Activated gamma-delta T cell treated with Interleukin-2 at 50 U/mL for 16 hours (primary cell): ENCODE measurements at regions not wholly inside any gene's neighbourhood (a gene's known extent, or its start where the extent isn't known, plus 50 kb on each side); places are given as distances from the start of the nearest gene placed in this dataset.

Source experiments
- DNase-seq: peaks from one replicate; pipeline ENCODE4 v3.0.0-alpha.2; 2020

DNA sequence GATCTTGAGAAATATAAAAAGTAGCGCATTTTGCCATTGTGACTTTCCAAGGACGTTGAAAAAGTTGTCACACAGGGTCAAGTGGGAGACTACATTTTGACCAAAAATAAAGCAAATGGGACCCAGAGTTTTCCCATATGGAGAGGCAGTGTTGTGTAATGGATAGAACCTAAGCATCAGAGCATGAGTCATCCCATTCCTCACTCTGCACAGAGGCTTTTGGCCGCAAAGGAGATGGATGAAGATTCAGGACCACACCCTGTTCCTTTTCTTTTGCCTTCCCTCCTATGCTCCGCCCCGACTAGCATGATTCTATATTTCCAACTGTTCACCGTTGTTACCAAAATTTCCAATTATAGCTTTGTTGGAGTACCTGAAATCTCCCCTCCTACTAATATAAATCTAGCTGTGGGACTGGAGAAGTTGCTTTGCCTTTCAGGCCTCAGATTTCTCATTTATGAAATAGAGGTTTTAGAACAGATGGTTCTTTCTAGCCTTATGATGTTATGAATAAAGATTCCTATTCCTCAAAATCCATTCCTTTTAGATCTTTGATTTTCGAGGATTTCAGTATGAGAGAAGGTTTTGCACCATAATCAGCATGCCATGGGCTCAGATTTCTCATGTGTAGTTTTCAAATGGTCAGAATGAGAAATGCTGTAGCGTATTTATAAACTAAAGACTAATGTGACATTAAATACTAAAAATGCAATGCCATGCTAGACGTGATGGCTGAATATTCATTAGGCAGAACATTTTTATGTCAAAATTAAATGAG lies 921.9 kb upstream of the TENM4 start:
- no peak for DNase-seq

DNA sequence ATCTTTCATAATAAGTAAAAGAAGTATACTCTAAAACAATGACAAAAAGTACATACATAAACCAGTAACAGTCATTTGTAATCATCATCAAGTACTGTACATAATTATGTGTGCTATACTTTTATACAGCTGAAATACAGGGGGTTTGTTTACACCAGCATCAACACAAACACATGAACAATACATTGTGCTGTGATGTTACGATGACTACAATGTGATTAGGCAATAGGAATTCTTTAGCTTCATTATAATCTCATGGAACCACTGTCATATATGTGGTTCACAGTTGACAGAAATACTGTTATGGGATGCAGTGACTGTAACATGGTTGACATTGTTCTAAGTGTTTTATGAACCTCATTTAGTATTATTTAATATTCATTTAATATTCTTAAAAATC lies 914.4 kb upstream of the TENM4 start:
- DNase-seq = no peak

DNA sequence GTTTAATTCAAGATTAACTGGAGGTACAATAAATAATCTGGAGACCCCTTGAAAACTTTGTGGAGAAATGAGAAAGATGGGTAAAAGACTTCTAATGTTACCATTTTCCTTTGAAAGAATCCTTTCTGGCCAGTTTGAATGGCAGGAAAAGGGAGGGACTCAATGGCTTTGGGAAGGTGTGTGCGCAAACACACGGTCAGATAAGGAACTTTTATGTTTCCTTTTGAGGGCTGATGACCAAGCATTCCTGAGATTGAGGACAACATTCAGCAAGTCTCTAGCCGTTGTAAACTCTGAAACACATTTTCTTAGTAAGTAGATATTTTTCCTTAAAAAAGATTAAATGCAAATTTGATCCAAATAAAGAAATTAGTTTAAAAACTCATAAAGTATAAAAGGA lies 909.7 kb upstream of the TENM4 start:
- no peak for DNase-seq

DNA sequence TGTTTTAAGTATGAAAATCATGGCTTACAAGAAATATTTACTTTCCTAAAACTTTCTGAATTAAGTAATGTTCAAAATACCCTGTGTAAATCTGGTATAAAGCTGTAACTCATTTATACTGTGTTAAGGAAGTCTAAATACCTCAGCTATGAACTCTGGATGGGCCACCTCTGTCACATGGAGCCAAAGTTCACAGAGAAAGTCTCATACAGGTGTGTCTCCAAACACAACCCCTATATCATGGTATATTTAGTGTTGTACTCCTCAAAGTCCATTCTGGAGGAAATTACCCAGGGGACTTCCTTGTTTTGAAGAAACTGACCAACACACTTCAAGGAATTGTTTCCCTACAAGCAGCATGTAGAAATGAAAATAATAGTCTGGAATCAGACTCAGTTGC lies 909.2 kb upstream of the TENM4 start:
- DNase-seq = no peak

GRCh38 chr11:80346353-80347059 lies 905.7 kb upstream of the TENM4 start:
- no peak for DNase-seq

GRCh38 chr11:80343436-80343835 lies 902.6 kb upstream of the TENM4 start:
- no peak for DNase-seq

DNA sequence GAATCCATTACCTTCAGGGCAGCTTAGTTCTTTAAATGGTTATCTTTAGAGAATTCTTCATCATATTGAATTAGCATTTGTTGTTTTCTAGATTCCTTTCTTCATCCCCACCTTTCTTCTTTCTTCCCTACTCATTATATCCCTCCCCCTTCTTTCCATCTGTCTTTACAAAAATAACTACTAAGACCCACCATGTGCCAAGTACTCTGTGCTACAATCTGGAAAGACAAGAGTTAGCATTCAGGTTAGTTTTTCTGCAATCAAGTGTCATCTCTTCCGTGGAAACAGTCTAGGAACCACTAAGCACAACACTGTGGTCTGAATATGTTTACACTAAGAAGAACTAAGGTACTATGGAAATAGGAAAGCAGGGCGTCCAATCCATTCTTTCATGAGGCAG lies 897.4 kb upstream of the TENM4 start:
- DNase-seq = no peak

- DNase-seq = no peak
Observed at GRCh38 chr11:80331694-80332093, 890.9 kb upstream of the TENM4 start.

- no peak for DNase-seq
Observed at GRCh38 chr11:80330264-80330663, 889.4 kb upstream of the TENM4 start.

DNA sequence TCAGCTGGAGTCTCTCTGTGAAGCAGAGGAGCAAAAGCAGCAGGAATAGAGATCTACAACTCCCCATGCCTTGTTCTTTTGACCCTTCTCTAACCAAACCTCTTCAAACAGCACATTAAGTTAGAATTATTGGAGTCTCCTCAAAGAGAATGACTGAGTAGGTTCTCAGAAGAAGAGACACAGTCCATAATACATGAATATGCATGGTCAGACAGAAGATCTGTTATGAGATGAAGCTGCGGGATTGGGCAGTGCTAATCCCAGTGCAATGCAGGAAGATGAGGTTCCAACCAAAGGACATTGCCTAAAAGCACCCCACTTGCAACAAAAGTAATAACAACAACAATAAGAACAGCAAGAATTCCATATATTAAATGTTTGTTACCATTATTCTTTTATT lies 887.9 kb upstream of the TENM4 start:
- DNase-seq = no peak

GRCh38 chr11:80327956-80328614 lies 887.3 kb upstream of the TENM4 start:
- DNase-seq = no peak

GRCh38 chr11:80321786-80322185 lies 881.0 kb upstream of the TENM4 start:
- no peak for DNase-seq

- DNase-seq = no peak
Observed at GRCh38 chr11:80320765-80321164, 879.9 kb upstream of the TENM4 start.

DNA sequence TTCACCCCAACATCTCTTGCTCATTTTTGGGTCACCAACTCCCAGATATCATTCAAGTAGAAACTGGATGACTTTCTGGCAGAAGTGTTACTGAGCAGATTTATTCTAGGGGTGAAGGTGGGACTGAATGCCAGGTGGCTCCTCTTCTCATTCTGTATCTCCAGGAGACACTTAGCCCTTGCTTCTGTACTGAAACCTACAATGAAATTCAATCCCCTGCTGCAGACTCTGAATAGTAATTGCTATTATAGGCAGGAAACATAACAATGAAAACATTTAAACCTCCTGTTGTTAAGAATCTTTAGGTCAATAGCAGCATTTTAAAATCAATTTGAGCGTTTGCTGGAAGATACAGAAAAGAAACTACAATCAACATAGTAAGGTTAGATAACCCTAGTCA lies 879.4 kb upstream of the TENM4 start:
- no peak for DNase-seq

DNA sequence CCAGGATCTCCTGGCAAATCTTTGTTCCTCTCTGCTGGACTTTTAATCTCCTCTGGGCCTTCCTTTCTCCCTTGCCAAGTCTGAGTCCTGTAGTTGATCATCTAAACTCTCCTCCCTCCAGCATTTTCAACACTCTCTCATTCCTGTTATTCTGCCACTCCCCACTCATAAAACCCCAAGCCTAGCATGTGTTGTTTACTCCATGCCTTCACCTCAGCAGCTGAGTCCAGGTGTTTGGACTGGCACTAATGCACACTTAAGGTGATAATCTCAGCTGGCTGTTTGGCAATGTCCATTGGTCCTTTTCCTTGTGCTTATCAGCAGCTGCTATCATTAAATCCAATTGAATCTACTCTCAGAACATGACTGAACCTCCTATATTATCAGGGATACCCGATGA lies 876.8 kb upstream of the TENM4 start:
- DNase-seq = no peak

DNA sequence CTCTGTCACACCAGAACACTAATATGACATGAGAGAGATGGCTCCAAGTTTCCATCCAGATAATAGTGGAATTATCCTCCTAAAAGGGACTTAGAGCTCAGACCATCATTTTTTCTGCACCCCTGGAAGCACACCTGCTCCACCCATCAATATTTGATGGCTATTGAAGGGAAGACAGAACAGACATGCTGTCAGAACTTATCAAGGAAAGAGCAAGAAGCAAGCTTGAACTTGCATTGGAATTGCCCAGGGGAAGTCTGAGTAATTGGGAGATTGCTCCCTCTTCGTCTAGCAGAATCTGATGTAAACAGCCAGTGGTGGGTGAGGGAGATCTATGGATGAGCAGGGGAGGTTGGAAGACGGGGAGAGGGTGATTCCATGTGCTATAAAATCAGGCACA lies 874.4 kb upstream of the TENM4 start:
- no peak for DNase-seq

- DNase-seq = no peak
Observed at GRCh38 chr11:80309301-80309700, 868.5 kb upstream of the TENM4 start.

- DNase-seq = no peak
Observed at GRCh38 chr11:80307676-80308075, 866.8 kb upstream of the TENM4 start.

GRCh38 chr11:80297858-80298632 lies 857.2 kb upstream of the TENM4 start:
- no peak for DNase-seq

- DNase-seq = no peak
Observed at GRCh38 chr11:80293293-80293692, 852.5 kb upstream of the TENM4 start.

GRCh38 chr11:80284946-80285785 lies 844.3 kb upstream of the TENM4 start:
- DNase-seq = no peak

DNA sequence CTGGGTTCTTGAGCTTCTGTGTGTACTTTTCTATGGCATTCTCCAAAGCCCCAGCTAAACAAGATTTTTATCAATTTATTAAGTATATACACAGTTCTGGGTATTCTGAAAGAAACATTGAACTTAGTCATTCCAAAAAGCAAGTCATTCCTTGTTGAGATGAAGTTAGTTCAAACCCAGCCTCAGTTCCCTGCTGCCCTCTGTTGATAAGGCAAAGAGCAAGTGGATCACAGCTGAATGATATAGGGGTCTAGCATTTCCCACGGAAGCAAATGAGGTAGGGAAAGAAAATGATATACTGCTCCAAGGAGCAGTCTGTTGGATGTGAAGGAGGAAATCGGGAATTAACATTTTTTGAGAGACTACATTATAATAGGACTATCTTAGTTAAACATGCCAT lies 841.8 kb upstream of the TENM4 start:
- no peak for DNase-seq
